IPS-NIHi7 (cell line): ENCODE measurements at regions not wholly inside any gene's neighbourhood (a gene's known extent, or its start where the extent isn't known, plus 50 kb on each side); places are given as distances from the start of the nearest gene placed in this dataset.

Source experiments
- DNase-seq: peaks from one replicate; pipeline ENCODE4 v3.0.0; 2012; ENCODE audit warnings: mixed read lengths; ENCODE audit errors: extremely low spot score

DNA sequence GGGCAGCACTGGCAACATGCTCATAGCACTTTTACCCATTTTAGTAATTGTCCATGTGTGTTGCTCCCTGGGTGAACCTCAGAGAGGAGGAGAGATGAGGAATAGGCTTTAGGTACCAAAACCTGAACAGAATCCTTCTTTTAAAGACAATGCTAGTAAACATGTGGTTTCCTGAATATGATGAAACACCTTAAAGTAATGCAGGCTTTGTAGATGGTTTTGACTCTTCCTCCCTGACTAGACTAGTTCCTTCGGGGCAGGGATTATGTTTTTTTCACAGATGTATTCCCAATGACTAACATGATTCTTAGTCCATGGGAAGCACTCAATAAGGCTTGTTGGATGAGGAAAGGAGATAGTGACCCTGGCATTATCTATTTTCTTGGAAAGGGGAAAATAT is 367.6 kb upstream of the JAG1 start:
- no peak for DNase-seq

DNA sequence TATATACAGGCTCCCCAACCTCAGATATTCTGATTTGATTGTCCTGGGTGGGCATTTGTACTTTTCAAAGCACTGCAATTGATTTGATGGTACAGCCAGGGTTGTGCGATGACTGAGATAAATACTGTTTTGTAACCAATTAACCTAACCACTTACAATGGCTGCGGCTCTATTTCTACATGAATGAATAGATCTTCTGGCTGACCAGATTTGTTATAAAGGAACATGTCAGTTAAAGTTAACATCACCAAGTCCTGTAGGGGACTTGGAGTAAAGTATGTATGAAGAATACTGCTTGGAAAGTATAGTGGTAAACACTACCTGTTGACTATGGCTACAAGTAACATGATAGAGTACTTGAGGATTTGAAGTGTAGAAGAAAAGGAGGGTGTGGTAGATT is 369.2 kb upstream of the JAG1 start:
- DNase-seq: no peak

DNA sequence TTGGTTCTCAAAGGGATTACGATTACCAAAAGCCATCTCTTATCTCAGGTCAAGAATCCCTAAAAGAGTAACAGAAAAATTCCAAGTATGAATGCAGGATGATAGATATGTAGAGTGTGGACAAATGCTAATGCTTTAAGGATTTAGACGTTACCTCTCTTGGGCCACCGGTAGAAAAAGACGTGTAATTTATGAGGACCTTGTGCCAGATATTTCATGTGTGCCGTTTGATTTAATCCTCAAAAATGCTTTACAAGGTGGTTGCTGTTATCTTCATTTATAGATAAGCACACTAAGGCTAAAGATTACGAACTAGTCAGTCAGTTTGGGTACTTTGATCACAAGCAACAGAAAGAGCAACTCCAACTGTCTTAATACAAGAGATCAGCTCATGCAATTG is 370.8 kb upstream of the JAG1 start:
- DNase-seq: no peak

DNA sequence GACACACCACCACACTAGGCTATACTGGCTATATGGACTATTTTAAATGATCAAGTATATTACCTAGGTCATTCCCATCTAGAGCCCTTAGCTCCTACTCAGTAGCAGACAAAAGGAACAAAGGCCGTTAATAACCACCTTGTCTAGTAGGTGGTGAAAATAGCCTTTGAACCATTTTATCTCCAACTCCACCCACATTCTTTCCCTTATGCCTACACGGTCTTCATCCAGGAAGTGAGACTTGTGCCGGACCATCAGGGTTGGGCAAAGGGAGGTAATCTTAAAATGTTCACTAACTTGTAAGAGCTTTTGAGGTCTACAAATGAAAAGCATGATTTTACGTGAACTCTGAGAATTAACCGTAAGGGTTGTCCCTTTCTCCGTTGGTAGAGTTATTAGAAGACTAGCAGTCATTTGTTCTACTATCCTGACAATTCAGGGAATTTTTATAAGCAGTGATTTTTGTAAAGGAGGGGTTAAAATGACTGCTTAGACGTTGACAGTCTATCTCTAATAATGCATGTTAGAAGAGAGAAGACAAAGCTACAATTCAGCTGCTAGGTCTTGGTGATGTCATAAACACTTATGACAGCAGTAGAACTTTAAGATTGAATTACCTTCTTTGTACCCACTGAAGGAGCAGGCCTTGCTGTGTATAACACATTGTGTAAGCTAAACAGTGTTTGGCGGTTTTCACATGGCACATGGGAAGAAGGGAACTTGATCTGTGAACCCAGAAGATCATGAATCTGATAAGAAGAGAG is 371.8 kb upstream of the JAG1 start:
- no peak for DNase-seq

DNA sequence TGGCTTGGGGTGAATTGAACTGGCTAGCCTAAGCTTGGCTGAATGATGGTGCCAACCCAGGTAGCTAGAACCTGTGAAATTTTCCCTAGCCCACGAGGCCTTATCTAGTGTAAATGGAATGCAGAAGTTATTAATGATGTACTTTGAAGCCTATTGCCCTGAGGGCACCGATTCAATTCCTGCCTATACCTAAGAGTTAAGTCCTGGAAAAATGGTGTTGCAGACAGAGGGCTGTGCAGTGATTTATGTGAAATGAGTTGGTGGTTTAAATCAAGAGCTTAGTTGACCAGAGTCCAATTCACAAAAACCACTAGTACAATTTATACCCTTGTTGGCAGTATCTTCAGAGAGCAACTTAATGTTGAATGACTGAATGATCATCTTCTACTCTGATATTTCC is 373.8 kb upstream of the JAG1 start:
- DNase-seq: no peak

DNA sequence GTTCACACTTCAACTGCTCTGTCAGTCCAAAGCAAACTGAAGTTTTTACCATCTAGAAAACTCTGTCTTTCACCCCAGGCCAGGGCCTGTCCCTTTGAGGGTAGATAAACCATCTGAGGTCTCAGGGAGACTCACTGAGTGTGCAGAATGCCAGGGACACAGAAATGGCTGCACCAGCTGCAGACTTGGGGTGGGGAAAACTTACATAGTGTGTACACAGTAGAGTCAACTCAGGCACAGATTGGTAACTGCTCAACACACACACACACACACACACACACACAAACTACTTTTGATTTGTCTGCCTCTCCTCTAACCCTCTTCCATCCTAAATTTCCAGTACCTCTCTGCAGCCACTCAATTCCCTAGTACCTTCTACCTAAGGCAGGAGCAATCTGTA is 374.9 kb upstream of the JAG1 start:
- DNase-seq: no peak

DNA sequence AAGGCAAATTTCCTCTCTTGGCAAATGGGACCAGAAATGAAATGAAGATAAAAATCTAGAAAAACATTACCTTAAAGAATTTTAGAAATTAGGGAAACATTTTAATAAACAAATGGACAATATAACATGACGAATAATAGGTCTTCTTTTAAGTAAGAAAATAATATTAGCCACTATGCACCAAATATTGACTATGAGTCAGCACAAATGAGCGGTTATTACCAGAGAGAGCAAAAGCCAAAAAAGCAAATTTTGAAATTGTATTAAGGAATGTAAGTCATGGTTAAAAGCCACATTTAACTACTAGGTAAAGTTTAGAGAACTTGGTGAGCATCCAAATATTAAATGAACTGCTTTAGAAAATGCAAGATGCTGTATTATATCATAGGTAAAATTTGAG is 376.6 kb upstream of the JAG1 start:
- DNase-seq: no peak

DNA sequence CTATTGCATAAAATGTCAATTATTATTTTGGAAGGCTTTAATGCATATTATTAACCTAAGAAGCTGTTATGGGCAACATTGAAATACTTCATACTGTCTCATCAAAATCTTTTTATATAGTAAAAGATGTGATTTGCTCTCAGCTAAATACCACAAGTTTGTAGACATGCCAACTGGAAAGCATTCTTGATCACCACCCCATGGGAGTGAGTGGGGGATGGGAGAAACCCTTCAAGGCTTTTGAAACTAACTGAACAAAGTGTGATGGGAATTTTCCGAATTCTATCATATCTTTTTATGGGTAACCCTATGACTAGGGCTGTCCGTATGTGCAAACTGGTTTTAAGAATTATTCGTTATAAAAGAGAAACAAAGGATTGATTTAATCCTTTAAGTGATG is 377.3 kb upstream of the JAG1 start:
- no peak for DNase-seq

DNA sequence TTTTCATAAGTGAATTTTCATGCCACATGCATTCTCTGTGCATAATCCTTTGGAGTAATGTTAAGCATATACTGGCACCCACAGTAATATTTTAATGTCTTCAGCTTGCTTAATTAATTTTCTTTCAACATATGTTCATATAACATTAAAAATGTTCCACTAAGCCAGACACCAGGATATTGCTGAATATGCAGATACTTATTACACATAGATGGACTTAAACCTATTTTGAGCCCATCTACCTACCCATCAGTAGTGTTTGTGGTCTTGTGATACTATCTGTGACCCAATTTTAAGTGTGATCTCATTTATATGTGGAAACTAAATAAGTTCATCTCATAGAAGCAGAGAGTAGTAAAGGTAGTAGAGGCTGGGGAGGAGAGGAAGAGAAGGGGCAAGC is 379.5 kb upstream of the JAG1 start:
- no peak for DNase-seq

DNA sequence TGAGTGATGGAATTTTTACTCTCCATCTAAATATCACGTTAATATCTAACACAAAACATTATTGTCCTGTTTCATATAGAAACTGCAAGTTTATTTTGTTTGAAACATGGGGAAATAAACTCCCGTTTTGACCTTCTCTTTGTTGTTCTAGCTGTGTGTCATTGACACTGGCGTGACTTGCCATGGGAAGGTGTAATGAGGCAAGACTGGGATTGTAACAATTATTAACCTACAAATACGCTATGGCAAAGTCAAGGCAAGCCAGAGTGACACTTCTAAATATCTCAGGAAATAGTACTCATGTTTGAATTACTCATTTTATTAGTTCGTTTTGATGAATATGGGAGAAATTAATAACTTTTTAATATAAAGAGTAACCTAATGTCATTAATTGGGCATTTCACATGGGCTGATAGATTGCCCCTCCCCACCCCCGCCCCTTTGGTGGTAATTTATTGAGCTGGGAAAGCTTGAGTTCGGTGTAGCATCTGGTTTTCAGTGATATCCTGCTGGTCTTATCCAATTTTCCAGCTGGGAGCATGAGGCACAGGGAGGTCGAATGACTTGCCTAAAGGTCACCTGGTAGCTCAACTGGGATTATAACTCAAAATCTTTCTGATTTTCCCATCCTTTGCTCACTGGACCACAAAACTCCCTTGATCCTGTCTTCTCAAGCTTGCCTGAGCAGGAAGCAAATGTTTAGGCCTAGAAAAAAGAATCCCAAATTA is 380.6 kb upstream of the JAG1 start:
- DNase-seq: no peak

DNA sequence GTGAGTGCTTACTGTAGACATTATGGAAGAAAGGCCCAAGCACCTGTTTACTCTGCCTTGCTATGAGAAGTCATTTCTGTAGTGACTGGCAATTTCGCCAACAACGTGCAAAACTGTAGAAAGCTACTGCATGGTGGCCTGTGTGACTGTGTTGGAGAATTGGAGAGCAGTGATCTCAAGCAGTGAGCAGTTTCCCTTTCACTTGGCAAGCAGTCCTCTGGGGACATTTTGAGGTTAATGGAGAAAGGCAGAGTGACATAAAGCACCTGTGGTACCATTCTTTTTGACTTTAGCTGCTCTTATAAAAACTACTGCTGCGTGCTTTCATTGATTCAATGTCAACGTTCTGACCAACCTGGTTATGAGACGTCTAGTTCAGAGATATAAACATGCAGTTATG is 382.6 kb upstream of the JAG1 start:
- no peak for DNase-seq

DNA sequence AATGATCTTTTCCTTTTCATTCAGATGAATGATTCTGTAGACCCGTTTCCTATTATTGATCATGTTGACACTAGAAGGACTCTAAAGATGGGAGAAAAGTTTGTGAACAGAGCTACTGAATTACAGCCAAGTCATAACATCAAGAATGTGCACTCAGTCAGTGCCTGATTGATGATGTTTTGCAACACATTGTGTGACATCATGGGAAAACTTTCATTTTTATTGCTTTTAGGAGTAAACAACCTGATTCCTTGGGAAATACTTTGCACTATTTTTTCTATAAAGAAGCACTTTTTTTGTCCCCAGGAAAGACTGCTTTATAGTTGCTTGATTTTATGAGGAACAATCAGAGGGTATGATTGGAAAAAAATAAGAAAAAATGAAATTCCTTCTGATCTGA is 383.8 kb upstream of the JAG1 start:
- DNase-seq: no peak

DNA sequence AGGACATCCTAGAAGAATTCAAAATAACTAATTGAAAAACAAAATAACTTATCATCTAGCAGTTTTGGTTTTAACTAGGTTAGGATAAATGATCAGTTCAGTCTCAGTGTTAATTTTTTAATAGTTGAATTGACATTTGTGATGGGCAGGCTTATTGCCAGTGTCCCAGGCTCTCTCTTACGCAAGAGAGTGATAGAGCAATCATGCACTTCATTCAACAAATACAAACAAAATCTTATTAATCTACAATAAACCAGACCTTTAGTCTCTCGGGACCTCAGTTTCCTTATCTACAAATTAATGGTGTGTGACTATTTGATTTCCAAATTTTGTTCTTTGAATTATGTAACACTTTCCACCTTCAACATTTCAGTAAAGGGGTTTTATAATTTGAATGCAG is 385.9 kb upstream of the JAG1 start:
- DNase-seq: no peak

DNA sequence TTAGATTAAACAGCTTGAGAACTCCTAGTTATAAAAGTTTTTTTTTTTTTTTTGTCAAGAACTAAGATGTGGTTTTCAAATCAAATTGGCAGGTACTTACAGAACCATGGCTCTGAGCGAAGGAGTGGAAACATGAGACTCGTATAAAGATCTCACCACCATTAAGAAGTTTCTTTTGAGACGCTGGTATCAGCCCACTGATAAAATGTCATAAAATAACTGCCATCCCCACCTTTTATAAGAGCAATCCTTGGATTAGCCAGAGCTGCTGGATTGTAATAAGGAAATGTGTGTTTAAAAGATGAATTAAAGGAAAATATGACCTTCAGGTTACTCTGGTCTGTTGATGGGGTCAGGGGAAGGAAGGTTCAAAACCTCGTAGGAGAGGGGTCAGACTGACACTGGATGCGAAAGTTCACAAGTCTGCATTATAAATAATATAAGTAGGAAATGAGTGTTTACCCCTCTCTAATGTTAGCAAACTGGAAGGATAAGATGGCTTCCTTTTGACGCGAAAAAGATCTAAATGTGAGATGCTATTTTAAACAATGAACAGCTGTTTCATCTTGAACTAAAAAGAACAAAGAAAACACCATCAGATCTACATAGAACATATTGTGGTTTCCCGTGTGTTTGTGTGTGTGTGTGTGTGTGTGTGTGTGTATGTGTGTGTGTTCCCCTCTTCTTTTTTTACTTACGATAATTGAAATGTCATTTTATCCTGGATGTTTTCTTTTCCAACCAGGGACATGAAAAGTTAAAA is 386.8 kb upstream of the JAG1 start:
- DNase-seq: no peak

DNA sequence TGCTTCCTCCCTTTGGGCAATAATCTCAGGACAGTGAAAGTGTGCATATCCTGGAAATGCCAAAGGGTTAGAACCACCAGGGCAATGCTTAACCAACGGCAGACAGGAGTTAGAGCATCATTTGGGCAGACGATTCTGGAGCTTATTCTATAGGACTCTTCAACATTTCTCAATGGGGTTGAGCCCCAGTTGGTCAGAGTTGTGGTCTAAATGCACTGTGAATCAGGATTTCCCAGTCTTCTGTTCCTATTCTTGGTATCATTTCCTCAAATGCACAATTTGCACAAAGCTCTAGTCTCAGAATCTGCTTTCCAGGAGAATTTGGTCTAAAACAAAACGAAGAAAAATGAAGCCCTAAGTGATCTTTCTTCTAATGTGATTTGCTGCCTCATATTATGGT is 389.6 kb upstream of the JAG1 start:
- no peak for DNase-seq

DNA sequence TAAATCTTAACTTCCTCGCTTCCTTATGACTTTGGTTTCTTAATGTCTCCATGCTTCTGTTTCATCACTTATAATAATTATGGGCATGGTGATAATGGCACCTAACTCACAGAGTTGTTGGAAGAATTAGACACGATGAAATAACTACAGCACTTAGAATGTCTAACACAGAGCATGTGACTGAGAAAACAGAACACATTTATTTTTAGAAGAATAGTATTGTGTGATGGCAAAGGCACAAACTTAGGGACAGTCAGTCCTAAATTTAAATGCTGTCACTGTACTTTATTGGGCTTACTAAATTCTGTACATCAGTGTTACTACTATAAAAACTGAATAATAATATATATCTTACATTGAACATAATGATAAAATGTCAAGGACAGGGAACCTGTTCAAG is 391.1 kb upstream of the JAG1 start:
- no peak for DNase-seq

DNA sequence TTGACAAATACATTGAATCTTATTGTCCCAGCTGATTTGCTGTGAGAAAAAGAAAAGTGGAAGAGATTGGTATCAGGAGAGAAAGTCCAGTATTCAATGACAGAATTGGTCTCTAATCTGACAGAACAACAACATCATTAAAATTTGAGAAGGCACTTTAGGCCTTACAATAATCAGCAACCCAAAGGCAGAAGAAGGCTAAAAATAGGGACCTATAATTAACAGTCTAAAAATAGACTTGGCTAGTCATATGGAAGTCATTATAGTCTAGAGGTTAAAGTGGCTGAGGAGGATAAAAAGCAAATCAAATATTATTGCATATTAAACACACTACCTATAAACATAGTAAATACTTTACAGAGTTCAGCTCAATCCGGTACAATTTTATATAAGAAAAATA is 393.6 kb upstream of the JAG1 start:
- no peak for DNase-seq

DNA sequence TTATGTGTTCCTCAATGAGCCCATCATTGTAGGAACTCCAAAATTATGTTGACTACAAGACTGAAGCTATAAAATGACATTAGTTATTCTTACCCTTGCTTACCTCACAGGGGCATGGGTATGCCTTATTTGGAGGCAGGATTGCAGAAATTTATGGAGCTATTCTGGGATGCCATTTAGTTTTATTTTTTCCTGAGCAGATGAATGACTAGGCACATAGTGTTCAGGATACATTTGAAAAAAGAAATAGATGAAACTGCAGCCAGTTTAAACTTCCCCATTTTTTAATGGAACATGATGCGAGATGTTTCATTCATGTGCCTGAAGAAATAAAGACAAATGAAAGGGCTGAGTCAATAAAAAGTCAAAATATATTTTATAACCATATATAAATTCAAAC is 399.2 kb upstream of the JAG1 start:
- no peak for DNase-seq

DNA sequence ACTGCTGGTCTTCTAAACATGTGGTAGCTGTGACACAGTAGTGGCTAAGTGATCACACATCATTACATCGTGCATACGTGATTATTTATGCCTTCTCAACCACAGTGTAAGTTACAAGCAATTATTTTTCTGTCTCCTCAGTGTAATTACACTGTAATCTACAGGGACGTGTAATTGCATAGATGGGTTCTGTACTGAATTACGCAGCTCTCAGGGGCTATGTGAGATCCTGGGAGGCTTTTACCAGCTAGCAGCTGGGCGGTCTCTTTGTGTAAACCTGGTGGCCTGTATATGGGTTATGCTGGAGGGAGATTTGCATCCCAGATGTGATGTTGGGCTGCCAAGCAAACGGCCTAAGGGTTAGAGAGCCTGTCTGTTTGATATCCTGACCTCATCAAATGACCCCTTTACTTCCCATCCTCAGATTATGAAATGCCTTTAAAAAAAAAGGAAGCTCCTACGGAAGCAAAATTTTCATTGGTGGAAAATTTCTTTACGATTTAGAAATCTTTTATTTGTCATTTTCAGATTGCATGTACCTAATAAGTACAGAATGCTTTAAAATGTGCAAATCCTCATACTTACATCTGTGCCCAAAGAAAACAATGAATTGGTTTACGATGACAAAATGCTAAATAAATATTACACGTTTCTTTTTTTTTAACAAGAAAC is 402.8 kb upstream of the JAG1 start:
- DNase-seq: no peak

DNA sequence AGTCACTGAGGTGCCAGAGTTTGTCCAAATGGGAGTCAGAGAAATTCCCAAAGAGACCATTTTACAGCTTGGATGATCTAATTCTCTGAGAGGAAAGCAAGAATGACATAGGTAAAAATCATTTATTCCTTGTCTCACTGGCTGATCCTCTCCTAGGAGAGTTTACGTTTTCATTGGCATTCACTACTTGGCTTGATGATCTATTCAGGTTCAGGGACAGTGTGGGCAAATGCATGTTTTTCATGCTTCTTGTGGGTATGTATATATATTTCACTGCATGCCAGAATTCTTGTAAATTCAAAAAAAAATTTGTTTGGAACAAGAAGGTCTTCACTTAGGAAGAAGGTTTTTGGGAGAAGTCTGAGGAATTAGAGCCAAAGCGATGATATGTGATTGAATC is 403.4 kb upstream of the JAG1 start:
- no peak for DNase-seq

DNA sequence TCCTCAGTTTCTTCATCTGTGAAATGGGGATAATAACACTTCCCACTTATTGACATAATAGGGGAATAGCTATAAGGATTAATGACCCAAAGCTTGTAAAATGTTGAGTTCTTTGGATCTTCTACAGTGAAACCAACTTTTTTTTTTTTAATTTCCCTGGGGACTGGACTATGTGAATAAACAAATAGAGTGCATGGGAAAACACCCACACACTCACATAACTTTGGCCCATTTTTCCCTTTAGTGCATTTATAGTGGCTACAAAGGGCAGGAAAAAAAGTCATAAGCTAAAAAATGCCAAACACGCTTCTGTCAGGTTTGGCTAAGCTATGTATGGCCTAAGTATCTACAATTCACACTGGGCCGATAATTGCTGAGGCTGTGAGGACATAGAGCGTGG is 406.2 kb upstream of the JAG1 start:
- DNase-seq: no peak

DNA sequence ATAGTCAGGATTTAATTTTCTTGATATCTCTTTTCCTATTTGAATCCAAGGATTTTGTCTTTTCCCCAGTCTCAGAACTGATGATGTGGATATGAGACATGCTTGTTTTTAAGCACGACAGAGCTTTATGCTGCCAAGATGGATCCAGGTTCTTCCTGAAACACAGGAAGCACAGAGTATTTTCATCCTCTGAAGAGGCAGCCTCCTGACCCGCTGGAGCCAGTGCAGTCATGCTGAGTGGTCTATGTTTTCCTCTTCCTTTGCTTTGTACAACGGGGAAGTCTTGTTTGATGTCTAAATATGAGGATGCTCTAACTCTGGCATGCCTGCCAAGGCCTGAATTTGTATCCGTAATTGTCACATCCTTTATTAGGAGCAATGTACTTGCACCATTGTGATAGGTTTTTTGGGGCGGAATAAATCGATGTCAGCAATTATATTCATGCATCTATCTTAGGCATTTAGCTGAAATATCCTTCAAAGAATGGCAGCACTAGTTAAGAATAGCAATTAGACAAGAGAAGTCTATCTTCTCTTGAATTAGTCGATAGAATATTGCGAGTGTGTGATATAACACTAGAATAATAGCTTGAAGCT is 407.1 kb upstream of the JAG1 start:
- no peak for DNase-seq
